Neuronal stem cell (in vitro differentiated cells): ENCODE measurements at regions not wholly inside any gene's neighbourhood (a gene's known extent, or its start where the extent isn't known, plus 50 kb on each side); places are given as distances from the start of the nearest gene placed in this dataset.

Source experiments
- DNase-seq: peaks from one replicate; pipeline ENCODE4 v3.0.0-alpha.2; 2013; ENCODE audit warnings: low spot score
- H2AFZ ChIP-seq: one replicate; pipeline ENCODE4 v1.6.1; 2013; ENCODE audit warnings: mild to moderate bottlenecking, low read length, inconsistent platforms
- H2AK5ac ChIP-seq: 2 replicates; pipeline ENCODE4 v1.6.1; 2013; ENCODE audit warnings: low read depth, mild to moderate bottlenecking, inconsistent platforms, low read length, moderate library complexity, mixed read lengths
- H2BK120ac ChIP-seq: 2 replicates; pipeline ENCODE4 v1.6.1; 2013; ENCODE audit warnings: low read depth, mild to moderate bottlenecking, inconsistent platforms, low read length, moderate library complexity, mixed read lengths
- H2BK12ac ChIP-seq: one replicate; pipeline ENCODE4 v1.6.1; 2013; ENCODE audit warnings: low read length, inconsistent platforms
- H2BK15ac ChIP-seq: 2 replicates; pipeline ENCODE4 v1.6.1; 2013; ENCODE audit warnings: mild to moderate bottlenecking, low read length, inconsistent platforms, mixed read lengths
- H2BK5ac ChIP-seq: one replicate; pipeline ENCODE4 v1.6.1; 2013; ENCODE audit warnings: inconsistent platforms, mild to moderate bottlenecking, low read length, moderate library complexity
- H3K14ac ChIP-seq: one replicate; pipeline ENCODE4 v1.6.1; 2013; ENCODE audit warnings: low read length, inconsistent platforms
- H3K18ac ChIP-seq: 2 replicates; pipeline ENCODE4 v1.6.1; 2013; ENCODE audit warnings: low read length, inconsistent platforms
- H3K23ac ChIP-seq: 2 replicates; pipeline ENCODE4 v1.6.1; 2013; ENCODE audit warnings: low read depth, mild to moderate bottlenecking, mixed read lengths, low read length, inconsistent platforms; ENCODE audit not compliant: poor library complexity
- H3K27ac ChIP-seq: replicated peaks from 3 replicates; pipeline ENCODE4 v1.5.1; 2013; ENCODE audit warnings: low read length, inconsistent platforms
- H3K27me3 ChIP-seq, 3 experiments: 2 replicates each; pipeline ENCODE4 v1.6.1; 2013; ENCODE audit warnings: low read length in 3 of 3, mild to moderate bottlenecking in 2 of 3, inconsistent platforms in 1 of 3, low read depth in 1 of 3, mixed read lengths in 1 of 3, moderate library complexity in 1 of 3; ENCODE audit not compliant: control insufficient read depth in 3 of 3, insufficient read depth in 3 of 3
- H3K36me3 ChIP-seq, 2 donors: replicated peaks in 1 of 2; 2 replicates each; pipeline ENCODE4 v1.6.1; 2013; ENCODE audit warnings: low read length in 2 of 2; ENCODE audit not compliant: control insufficient read depth in 2 of 2, insufficient read depth in 2 of 2
- H3K4ac ChIP-seq: 2 replicates; pipeline ENCODE4 v1.6.1; 2013; ENCODE audit warnings: inconsistent platforms, mild to moderate bottlenecking, low read length, moderate library complexity
- H3K4me1 ChIP-seq, 2 donors: 1 replicate in 1 of 2; 2 replicates in 1 of 2; pipeline ENCODE4 v1.6.1; 2013; ENCODE audit warnings: low read length in 2 of 2, low read depth in 1 of 2; ENCODE audit not compliant: control insufficient read depth in 2 of 2, insufficient read depth in 1 of 2
- H3K4me2 ChIP-seq: one replicate; pipeline ENCODE4 v1.6.1; 2013; ENCODE audit warnings: mild to moderate bottlenecking, low read length, inconsistent platforms; ENCODE audit not compliant: insufficient read depth, poor library complexity, severe bottlenecking
- H3K4me3 ChIP-seq, 2 donors: 2 replicates each; pipeline ENCODE4 v1.5.1; 2013; ENCODE audit warnings: low read length in 2 of 2, mild to moderate bottlenecking in 2 of 2, inconsistent platforms in 1 of 2, moderate library complexity in 1 of 2
- H3K79me1 ChIP-seq: one replicate; pipeline ENCODE4 v1.6.1; 2013; ENCODE audit warnings: low read depth, mild to moderate bottlenecking, inconsistent platforms, low read length, moderate library complexity
- H3K9ac ChIP-seq: one replicate; pipeline ENCODE4 v1.6.1; 2013; ENCODE audit warnings: mild to moderate bottlenecking, low read depth, low read length, inconsistent platforms; ENCODE audit not compliant: poor library complexity
- H3K9me3 ChIP-seq, 2 donors: replicated peaks in 1 of 2; 2 replicates each; pipeline versions ENCODE3 to v1.6.1; 2013; ENCODE audit warnings: low read length in 2 of 2, mild to moderate bottlenecking in 2 of 2, inconsistent platforms in 1 of 2, low read depth in 1 of 2, mixed read lengths in 1 of 2, moderate library complexity in 1 of 2; ENCODE audit not compliant: control insufficient read depth in 2 of 2, insufficient read depth in 1 of 2
- H4K8ac ChIP-seq: one replicate; pipeline ENCODE4 v1.6.1; 2013; ENCODE audit warnings: low read depth, mild to moderate bottlenecking, inconsistent platforms, low read length, moderate library complexity
- H4K91ac ChIP-seq: one replicate; pipeline ENCODE4 v1.6.1; 2013; ENCODE audit warnings: low read length, low read depth, mild to moderate bottlenecking, inconsistent platforms; ENCODE audit not compliant: poor library complexity
- WGBS, 2 donors: extraction: QIAGEN DNeasy Blood & Tissue Kit; methylation state at CpG; one replicate each; pipeline ENCODE4 v1.1.7; 2013; ENCODE audit warnings: missing lambda C conversion rate in 2 of 2, mixed read lengths in 1 of 2; ENCODE audit not compliant: insufficient read length in 2 of 2, insufficient replicate concordance in 1 of 2; ENCODE audit errors: extremely low coverage in 2 of 2; 5-methylcytosine and 5-hydroxymethylcytosine counted together

GRCh38 chrX:39398215-39398962, 597.1 kb downstream of the MID1IP1 start:
- Histone ChIP-seq H3K4me2 (no peak overlapping the region), H3K4ac (no peak overlapping the region), H3K9ac (no peak overlapping the region), H3K23ac (no peak overlapping the region), H2AFZ (no peak overlapping the region), H3K18ac (no peak overlapping the region), H2BK12ac (no peak overlapping the region), H3K79me1 (no peaks in the 10 kb centered on the region), H2BK5ac (no peak overlapping the region), H3K4me1 (peaks cover 0 to 7% of the 10 kb centered on the region in 2 donors), H2BK120ac (no peak overlapping the region), H3K27ac (no peak overlapping the region), H3K14ac (no peak overlapping the region), H3K9me3 (no peaks in the 10 kb centered on the region), H3K27me3 (peaks cover 0 to 10% (median 0%) of the 10 kb centered on the region in 3 experiments), H2AK5ac (no peak overlapping the region), H4K91ac (no peak overlapping the region), H2BK15ac (no peak overlapping the region), H3K36me3 (no peaks in the 10 kb centered on the region), H4K8ac (no peak overlapping the region), H3K4me3 (no peak overlapping the region)
- WGBS, 2 donors: no CpG with 5 or more reads among the region's 8 CpGs
- DNase-seq: no peak

- Histone ChIP-seq H3K14ac (no peak overlapping the region), H2BK120ac (no peak overlapping the region), H4K91ac (no peak overlapping the region), H3K79me1 (no peaks in the 10 kb centered on the region), H2AK5ac (no peak overlapping the region), H2AFZ (no peak overlapping the region), H3K4ac (no peak overlapping the region), H3K27ac (no peak overlapping the region), H3K4me1 (peaks cover 0 to 7% of the 10 kb centered on the region in 2 donors), H3K27me3 (peaks cover 0 to 10% (median 0%) of the 10 kb centered on the region in 3 experiments), H2BK15ac (no peak overlapping the region), H2BK12ac (no peak overlapping the region), H3K36me3 (no peaks in the 10 kb centered on the region), H3K4me2 (no peak overlapping the region), H3K23ac (no peak overlapping the region), H3K18ac (no peak overlapping the region), H3K4me3 (no peak overlapping the region), H3K9me3 (no peaks in the 10 kb centered on the region), H4K8ac (no peak overlapping the region), H2BK5ac (no peak overlapping the region), H3K9ac (no peak overlapping the region)
- no CpG with 5 or more reads among the region's 2 CpGs for WGBS, 2 donors
- DNase-seq: no peak
These were observed 597.7 kb downstream of the MID1IP1 start for GRCh38 chrX:39398963-39399261.

GRCh38 chrX:39399387-39399786, 598.1 kb downstream of the MID1IP1 start:
- Histone ChIP-seq H3K36me3 (no peaks in the 10 kb centered on the region), H3K9me3 (no peaks in the 10 kb centered on the region), H3K18ac (no peak overlapping the region), H2BK15ac (no peak overlapping the region), H3K23ac (no peak overlapping the region), H2AK5ac (no peak overlapping the region), H3K9ac (no peak overlapping the region), H4K8ac (no peak overlapping the region), H2BK12ac (no peak overlapping the region), H3K27ac (no peak overlapping the region), H3K4ac (no peak overlapping the region), H3K4me1 (peaks cover 0 to 7% of the 10 kb centered on the region in 2 donors), H2BK120ac (no peak overlapping the region), H2BK5ac (no peak overlapping the region), H4K91ac (no peak overlapping the region), H3K27me3 (peaks cover 0 to 10% (median 0%) of the 10 kb centered on the region in 3 experiments), H2AFZ (no peak overlapping the region), H3K79me1 (no peaks in the 10 kb centered on the region), H3K14ac (no peak overlapping the region), H3K4me3 (no peak overlapping the region), H3K4me2 (no peak overlapping the region)
- DNase-seq: no peak
- no CpG with 5 or more reads among the region's 3 CpGs for WGBS, 2 donors

- H3K27ac ChIP-seq: no peak overlapping the region
- H2AFZ ChIP-seq: no peak overlapping the region
- H2BK5ac ChIP-seq: no peak overlapping the region
- H3K4me1 ChIP-seq: peaks cover 0 to 7% of the 10 kb centered on the region in 2 donors
- H3K14ac ChIP-seq: no peak overlapping the region
- H2AK5ac ChIP-seq: no peak overlapping the region
- H3K9ac ChIP-seq: no peak overlapping the region
- peaks cover 0 to 5% (median 0%) of the 10 kb centered on the region in 3 experiments for H3K27me3 ChIP-seq
- H3K79me1 ChIP-seq: no peaks in the 10 kb centered on the region
- H3K18ac ChIP-seq: no peak overlapping the region
- H4K91ac ChIP-seq: no peak overlapping the region
- H3K4me3 ChIP-seq: no peak overlapping the region
- no peak overlapping the region for H3K4ac ChIP-seq
- no CpG with 5 or more reads among the region's 4 CpGs for WGBS, 2 donors
- no peak overlapping the region for H3K23ac ChIP-seq
- no peak overlapping the region for H3K4me2 ChIP-seq
- H3K36me3 ChIP-seq: no peaks in the 10 kb centered on the region
- no peak overlapping the region for H2BK12ac ChIP-seq
- H2BK15ac ChIP-seq: no peak overlapping the region
- no peak overlapping the region for H4K8ac ChIP-seq
- no peak overlapping the region for H2BK120ac ChIP-seq
- no peaks in the 10 kb centered on the region for H3K9me3 ChIP-seq
- no peak for DNase-seq
These were observed 600.3 kb downstream of the MID1IP1 start for GRCh38 chrX:39401483-39402110.
